Neural progenitor cell (in vitro differentiated cells): ENCODE measurements at regions not wholly inside any gene's neighbourhood (a gene's known extent, or its start where the extent isn't known, plus 50 kb on each side); places are given as distances from the start of the nearest gene placed in this dataset.

Experiments
- DNase-seq: peaks from one replicate; pipeline ENCODE4 v3.0.0-alpha.2; 2016; ENCODE audit warnings: low spot score
- H2AFZ ChIP-seq: fragments of 200-600 bp; sonication (generic); replicated peaks from 2 replicates; pipeline ENCODE4 v1.6.1; 2016; ENCODE audit warnings: antibody characterized with exemption
- H3F3A ChIP-seq: fragments of 200-600 bp; sonication (generic); 2 replicates; pipeline ENCODE4 v1.6.1; 2016; ENCODE audit warnings: antibody characterized with exemption, low read depth
- H3K27ac ChIP-seq: fragments of 200-600 bp; sonication (generic); 2 replicates; pipeline ENCODE4 v1.5.1; 2016; ENCODE audit warnings: mild to moderate bottlenecking
- H3K27me3 ChIP-seq: fragments of 200-600 bp; sonication (generic); 2 replicates; pipeline ENCODE4 v1.6.1; 2016; ENCODE audit warnings: mild to moderate bottlenecking, moderate library complexity
- H3K36me3 ChIP-seq: fragments of 200-600 bp; sonication (generic); 2 replicates; pipeline ENCODE4 v1.5.1; 2016
- H3K4me1 ChIP-seq: fragments of 200-600 bp; sonication (generic); 2 replicates; pipeline ENCODE4 v1.6.1; 2016; ENCODE audit warnings: mixed run types
- H3K4me2 ChIP-seq: fragments of 200-600 bp; sonication (generic); 2 replicates; pipeline ENCODE4 v1.6.1; 2016
- H3K4me3 ChIP-seq: fragments of 200-600 bp; sonication (generic); 2 replicates; pipeline ENCODE4 v1.5.1; 2016
- H3K79me2 ChIP-seq: fragments of 200-600 bp; sonication (generic); 2 replicates; pipeline ENCODE4 v1.6.1; 2016; ENCODE audit warnings: low read depth
- H3K9ac ChIP-seq: fragments of 200-600 bp; sonication (generic); 2 replicates; pipeline ENCODE4 v1.6.1; 2016
- H3K9me3 ChIP-seq: fragments of 200-600 bp; sonication (generic); 2 replicates; pipeline ENCODE4 v1.5.1; 2016; ENCODE audit warnings: low read depth
- H4K20me1 ChIP-seq: fragments of 200-600 bp; sonication (generic); 2 replicates; pipeline ENCODE4 v1.6.1; 2016; ENCODE audit warnings: low read depth
- H3K27ac Mint-ChIP-seq: 3 replicates; pipeline ENCODE4 v1.8.0; 2021; ENCODE audit warnings: mixed read lengths
- H3K27me3 Mint-ChIP-seq: 2 replicates; pipeline ENCODE4 v1.8.0; 2022; ENCODE audit warnings: low read depth, mild to moderate bottlenecking, inconsistent platforms, moderate library complexity, mixed read lengths; ENCODE audit not compliant: insufficient read depth
- H3K36me3 Mint-ChIP-seq: 3 replicates; pipeline ENCODE4 v1.8.0; 2021; ENCODE audit warnings: mixed read lengths
- H3K4me1 Mint-ChIP-seq: 3 replicates; pipeline ENCODE4 v1.8.0; 2021; ENCODE audit warnings: mixed read lengths
- H3K4me3 Mint-ChIP-seq: 3 replicates; pipeline ENCODE4 v1.8.0; 2021; ENCODE audit warnings: mild to moderate bottlenecking, moderate library complexity, mixed read lengths
- H3K9me3 Mint-ChIP-seq: 3 replicates; pipeline ENCODE4 v1.8.0; 2020; ENCODE audit warnings: mixed read lengths
- EZH2 ChIP-seq: fragments of 200-600 bp; sonication (generic); IDR thresholded peaks from 2 replicates; pipeline ENCODE4 v1.6.1; 2017; ENCODE audit warnings: antibody characterized with exemption, mild to moderate bottlenecking, moderate library complexity
- EZH2phosphoT487 ChIP-seq: fragments of 200-600 bp; sonication (generic); IDR thresholded peaks from 2 replicates; pipeline ENCODE4 v1.6.1; 2017; ENCODE audit warnings: antibody characterized with exemption
- TF ChIP-seq, protein P1 (sequence below): fragments of 200-600 bp; sonication (generic); IDR thresholded peaks from 2 replicates; pipeline ENCODE4 v1.5.1; 2017; ENCODE audit warnings: antibody characterized with exemption, mild to moderate bottlenecking

DNA sequence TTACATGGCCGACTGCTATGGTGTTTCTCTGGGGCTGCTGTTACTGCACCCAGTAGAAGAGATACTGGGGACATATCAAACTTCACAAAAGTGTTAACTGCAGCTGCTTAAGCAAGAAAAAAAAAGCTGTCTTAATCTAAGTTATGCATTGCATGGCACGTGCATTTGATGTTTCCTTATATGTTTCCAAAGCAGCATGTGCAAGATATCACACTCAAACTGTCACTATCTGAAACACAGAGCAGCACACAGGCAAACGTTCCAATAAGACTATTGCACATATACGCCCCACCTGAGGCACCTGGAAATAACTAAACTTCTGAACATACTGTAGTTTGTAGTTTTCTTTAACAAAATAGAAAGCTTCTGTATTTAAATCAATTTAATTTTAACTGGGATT lies 671.4 kb upstream of the ADGRL2 start:
- no peaks in the 10 kb centered on the region for H3K27me3 ChIP-seq
- no peaks in the 10 kb centered on the region for H4K20me1 ChIP-seq

DNA sequence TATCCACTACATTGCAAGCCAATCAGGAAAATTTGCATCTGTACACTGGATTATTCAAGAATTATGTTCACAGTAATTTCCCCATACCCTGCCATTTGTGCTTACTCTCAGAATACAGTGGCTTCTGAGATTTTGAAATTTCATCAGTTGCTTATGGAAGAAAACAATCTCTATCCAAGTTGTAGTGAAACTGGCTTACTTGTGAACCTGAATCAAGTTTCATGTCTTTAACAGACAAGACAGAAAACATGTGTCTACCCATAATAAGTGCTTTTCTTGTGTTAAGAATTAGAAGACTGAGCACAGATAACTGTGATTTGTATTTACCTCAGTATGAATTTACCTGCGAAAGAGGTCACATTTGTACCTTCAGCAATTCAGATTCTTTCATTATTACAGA lies 672.7 kb upstream of the ADGRL2 start:
- Mint-ChIP-seq H3K9me3 (peaks cover 9% of the 10 kb centered on the region), H3K36me3 (peaks cover 2% of the 10 kb centered on the region), H3K4me3 (no peak overlapping the region), H3K27ac (no peak overlapping the region), H3K27me3 (no peaks in the 10 kb centered on the region), H3K4me1 (no peaks in the 10 kb centered on the region)
- Histone ChIP-seq H2AFZ (no peak overlapping the region), H3F3A (no peaks in the 10 kb centered on the region), H3K4me2 (no peak overlapping the region), H3K9me3 (no peaks in the 10 kb centered on the region), H3K79me2 (no peaks in the 10 kb centered on the region), H4K20me1 (no peaks in the 10 kb centered on the region), H3K4me3 (no peak overlapping the region), H3K9ac (no peak overlapping the region), H3K4me1 (no peaks in the 10 kb centered on the region), H3K27ac (no peak overlapping the region), H3K36me3 (no peaks in the 10 kb centered on the region), H3K27me3 (no peaks in the 10 kb centered on the region)
- TF ChIP-seq, protein P1, sequence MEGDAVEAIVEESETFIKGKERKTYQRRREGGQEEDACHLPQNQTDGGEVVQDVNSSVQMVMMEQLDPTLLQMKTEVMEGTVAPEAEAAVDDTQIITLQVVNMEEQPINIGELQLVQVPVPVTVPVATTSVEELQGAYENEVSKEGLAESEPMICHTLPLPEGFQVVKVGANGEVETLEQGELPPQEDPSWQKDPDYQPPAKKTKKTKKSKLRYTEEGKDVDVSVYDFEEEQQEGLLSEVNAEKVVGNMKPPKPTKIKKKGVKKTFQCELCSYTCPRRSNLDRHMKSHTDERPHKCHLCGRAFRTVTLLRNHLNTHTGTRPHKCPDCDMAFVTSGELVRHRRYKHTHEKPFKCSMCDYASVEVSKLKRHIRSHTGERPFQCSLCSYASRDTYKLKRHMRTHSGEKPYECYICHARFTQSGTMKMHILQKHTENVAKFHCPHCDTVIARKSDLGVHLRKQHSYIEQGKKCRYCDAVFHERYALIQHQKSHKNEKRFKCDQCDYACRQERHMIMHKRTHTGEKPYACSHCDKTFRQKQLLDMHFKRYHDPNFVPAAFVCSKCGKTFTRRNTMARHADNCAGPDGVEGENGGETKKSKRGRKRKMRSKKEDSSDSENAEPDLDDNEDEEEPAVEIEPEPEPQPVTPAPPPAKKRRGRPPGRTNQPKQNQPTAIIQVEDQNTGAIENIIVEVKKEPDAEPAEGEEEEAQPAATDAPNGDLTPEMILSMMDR = no peak
- TF ChIP-seq EZH2 (no peak), EZH2phosphoT487 (no peak)
- no peak for DNase-seq

More for the DNA sequence above, 671.4 kb upstream of the ADGRL2 start:
- H3K4me3 ChIP-seq = no peak overlapping the region
- DNase-seq = no peak
- no peak overlapping the region for H3K9ac ChIP-seq
- H3K27me3 Mint-ChIP-seq = no peaks in the 10 kb centered on the region
- H3K27ac ChIP-seq = no peak overlapping the region
- no peaks in the 10 kb centered on the region for H3K4me1 ChIP-seq
- no peaks in the 10 kb centered on the region for H3K36me3 Mint-ChIP-seq
- TF ChIP-seq, protein P1 = no peak
- no peak for TF ChIP-seq EZH2
- H3K4me2 ChIP-seq = no peak overlapping the region
- H3K36me3 ChIP-seq = no peaks in the 10 kb centered on the region
- H2AFZ ChIP-seq = no peak overlapping the region
- no peak overlapping the region for H3K4me3 Mint-ChIP-seq
- H3K4me1 Mint-ChIP-seq = no peaks in the 10 kb centered on the region
- H3F3A ChIP-seq = no peaks in the 10 kb centered on the region
- H3K27ac Mint-ChIP-seq = no peak overlapping the region
- H3K9me3 Mint-ChIP-seq = peaks cover 7% of the 10 kb centered on the region
- H3K9me3 ChIP-seq = no peaks in the 10 kb centered on the region
- H3K79me2 ChIP-seq = no peaks in the 10 kb centered on the region

DNA sequence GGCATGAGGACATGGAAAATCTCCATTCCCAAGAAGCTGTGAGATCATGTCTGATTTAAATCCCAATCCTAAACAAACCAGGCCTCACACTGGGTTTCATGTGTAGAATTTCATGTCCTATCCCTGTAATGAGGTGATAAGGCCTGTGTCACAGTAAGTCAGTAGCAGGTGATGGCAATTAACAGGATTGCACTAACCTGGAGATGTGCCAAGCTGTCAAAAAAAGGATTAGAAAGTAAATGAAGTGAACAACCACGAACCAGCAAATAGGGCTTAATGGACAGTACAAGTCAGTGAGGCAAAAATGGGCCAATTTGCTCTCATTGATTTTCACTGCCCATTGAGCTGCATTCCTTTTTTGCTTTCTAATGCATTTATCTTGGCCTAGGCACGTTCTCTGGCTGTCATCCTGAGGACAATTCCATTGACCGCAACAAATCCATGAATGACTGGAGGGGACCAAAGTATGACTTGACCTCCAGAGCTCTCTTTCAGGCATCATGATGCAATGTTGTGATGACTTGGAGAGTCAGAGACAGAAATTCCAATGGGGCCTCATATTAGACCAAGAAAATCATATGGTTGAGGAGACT lies 673.6 kb upstream of the ADGRL2 start:
- no peak overlapping the region for H3K27ac ChIP-seq
- Mint-ChIP-seq H3K27ac (no peak overlapping the region), H3K9me3 (peaks cover 9% of the 10 kb centered on the region), H3K36me3 (peaks cover 2% of the 10 kb centered on the region), H3K27me3 (no peaks in the 10 kb centered on the region), H3K4me3 (no peak overlapping the region), H3K4me1 (no peaks in the 10 kb centered on the region)
- no peak for TF ChIP-seq EZH2phosphoT487
- TF ChIP-seq, protein P1 = no peak
- no peak for TF ChIP-seq EZH2
- no peaks in the 10 kb centered on the region for H3K36me3 ChIP-seq
- H3K4me3 ChIP-seq = no peak overlapping the region
- H2AFZ ChIP-seq = no peak overlapping the region
- no peaks in the 10 kb centered on the region for H3K4me1 ChIP-seq
- no peaks in the 10 kb centered on the region for H3F3A ChIP-seq
- no peaks in the 10 kb centered on the region for H3K9me3 ChIP-seq
- H3K79me2 ChIP-seq = no peaks in the 10 kb centered on the region
- no peak overlapping the region for H3K4me2 ChIP-seq
- no peak overlapping the region for H3K9ac ChIP-seq
- no peaks in the 10 kb centered on the region for H3K27me3 ChIP-seq
- no peak for DNase-seq
- H4K20me1 ChIP-seq = no peaks in the 10 kb centered on the region
